Lower leg skin (tissue), 4 donors: ENCODE measurements at regions not wholly inside any gene's neighbourhood (a gene's known extent, or its start where the extent isn't known, plus 50 kb on each side); places are given as distances from the start of the nearest gene placed in this dataset.

Experiments
- DNase-seq, 2 donors: peaks; one replicate each; pipeline ENCODE4 v3.0.0-alpha.2; 2019; ENCODE audit warnings: low spot score in 2 of 2
- H3K4me3 ChIP-seq: fragments of 200-600 bp; sonication (generic); 2 replicates; pipeline ENCODE4 v1.5.1; 2017; ENCODE audit warnings: mild to moderate bottlenecking, low read depth; ENCODE audit not compliant: poor library complexity, severe bottlenecking
- CTCF ChIP-seq, 3 donors: fragments of 450-650 bp; IDR thresholded peaks; one replicate each; pipeline ENCODE4 v1.5.1; 2016; ENCODE audit warnings: antibody characterized with exemption in 3 of 3, mild to moderate bottlenecking in 3 of 3, moderate library complexity in 2 of 3
- POLR2A ChIP-seq, 2 donors: fragments of 450-650 bp; IDR thresholded peaks; one replicate each; pipeline ENCODE4 v1.6.1; 2016 to 2017; ENCODE audit warnings: antibody characterized with exemption in 2 of 2, mild to moderate bottlenecking in 1 of 2, moderate library complexity in 1 of 2
- WGBS, 2 donors: methylation state at CpG; one replicate each; pipeline ENCODE4 v1.1.5; 2018; 5-methylcytosine and 5-hydroxymethylcytosine counted together
- intact Hi-C: fragments of 100-400 bp; cut with DNase I; formaldehyde crosslinking; loops from one replicate; pipeline ENCODE4 v1.15.0; 2023; ENCODE audit warnings: low total_unique reads

DNA sequence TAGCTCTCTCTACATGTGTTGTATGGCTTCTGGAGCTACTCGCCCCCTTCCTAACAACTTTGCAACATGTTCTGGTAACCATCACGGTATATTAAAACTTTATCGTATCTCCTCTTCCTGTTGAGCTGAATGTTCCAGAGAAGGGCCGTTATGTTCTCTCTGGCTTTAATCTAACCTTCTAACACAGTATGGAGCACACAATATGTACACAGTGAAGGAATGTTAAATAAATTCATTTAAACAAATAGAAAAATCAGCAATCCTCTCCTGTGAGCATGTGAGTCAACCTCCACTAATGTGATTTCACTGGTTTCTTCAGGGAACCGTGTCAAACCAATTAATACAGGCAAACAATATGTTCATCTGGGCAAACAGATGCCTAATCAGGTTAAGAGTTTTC is 319.5 kb upstream of the OR4E1 start:
- intact Hi-C loops, result no loop called here
- 68 to 73% methylated on average over 5 of the region's 5 CpGs for WGBS, 2 donors
- H3K4me3 ChIP-seq, result no peak overlapping the region
- TF ChIP-seq POLR2A (IDR thresholded peaks at IDR 0.05) (no peak), CTCF (IDR thresholded peaks at IDR 0.05) (no peak)
- DNase-seq, result no peak

GRCh38 chr14:21991130-21991529 is 317.5 kb upstream of the OR4E1 start:
- 60 to 62% methylated on average over 2 of the region's 2 CpGs for WGBS, 2 donors

DNA sequence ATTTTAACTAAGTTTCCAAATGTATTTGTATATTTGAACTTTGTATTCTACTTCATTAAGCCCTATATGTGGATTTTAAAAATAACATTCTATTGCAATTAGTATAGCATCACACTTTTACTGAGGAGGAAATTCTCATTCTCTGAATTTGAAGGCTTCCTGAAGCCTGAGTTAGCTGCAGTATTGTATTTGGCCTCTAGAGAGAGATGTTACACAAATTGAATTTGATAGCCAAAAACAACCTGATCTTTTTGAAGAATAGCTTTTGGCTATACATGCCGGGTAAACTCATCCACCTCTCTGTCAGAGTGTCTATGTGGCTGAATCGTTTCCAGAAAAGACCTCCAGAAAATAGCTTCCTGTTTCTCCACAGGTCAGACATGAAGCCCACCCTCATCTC is 316.5 kb upstream of the OR4E1 start:
- no peak for TF ChIP-seq POLR2A (IDR thresholded peaks at IDR 0.05)
- no peak for TF ChIP-seq CTCF (IDR thresholded peaks at IDR 0.05)
- H3K4me3 ChIP-seq, result no peak overlapping the region
- no peak for DNase-seq
- intact Hi-C loops, result no loop called here
- 29 to 40% methylated on average over 2 of the region's 2 CpGs for WGBS, 2 donors

More at GRCh38 chr14:21991130-21991529, 317.5 kb upstream of the OR4E1 start:
- TF ChIP-seq POLR2A (IDR thresholded peaks at IDR 0.05), result no peak
- DNase-seq, result no peak
- intact Hi-C loops, result no loop called here
- no peak overlapping the region for H3K4me3 ChIP-seq

DNA sequence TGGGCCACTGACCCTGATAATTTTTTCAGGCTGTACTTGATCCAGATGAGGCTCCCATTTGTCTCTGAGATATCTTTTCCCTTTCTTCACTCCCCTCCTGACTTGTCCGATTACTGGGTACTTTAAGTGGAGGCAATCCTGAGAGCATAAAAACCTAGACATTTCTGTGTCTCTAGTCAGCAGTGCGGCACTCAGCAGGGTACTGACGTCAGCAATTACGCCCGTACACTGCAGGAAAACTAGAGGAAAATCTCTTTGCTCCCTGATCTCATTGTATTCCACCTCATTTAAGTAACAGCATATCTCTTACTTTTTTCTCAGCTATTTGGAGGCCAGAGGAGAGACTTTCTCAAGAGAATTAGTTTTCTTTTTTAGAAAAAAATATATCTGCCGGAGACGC is 315.5 kb upstream of the OR4E1 start:
- intact Hi-C loops, result no loop called here
- no peak for DNase-seq
- H3K4me3 ChIP-seq, result no peak overlapping the region
- TF ChIP-seq CTCF (IDR thresholded peaks at IDR 0.05), result no peak
- no peak for TF ChIP-seq POLR2A (IDR thresholded peaks at IDR 0.05)
- 82 to 85% methylated on average over 7 of the region's 7 CpGs for WGBS, 2 donors

GRCh38 chr14:21988413-21988812 is 314.8 kb upstream of the OR4E1 start:
- no peak for DNase-seq
- TF ChIP-seq POLR2A (IDR thresholded peaks at IDR 0.05) (no peak), CTCF (IDR thresholded peaks at IDR 0.05) (no peak)
- intact Hi-C loops, result no loop called here
- 88 to 96% methylated on average over 1 of the region's 1 CpG for WGBS, 2 donors
- H3K4me3 ChIP-seq, result no peak overlapping the region

GRCh38 chr14:21987937-21988336 is 314.3 kb upstream of the OR4E1 start:
- TF ChIP-seq CTCF (IDR thresholded peaks at IDR 0.05) (no peak), POLR2A (IDR thresholded peaks at IDR 0.05) (no peak)
- intact Hi-C loops, result no loop called here
- H3K4me3 ChIP-seq, result no peak overlapping the region
- DNase-seq, result no peak
- WGBS, 2 donors, result 22 to 28% methylated on average over 3 of the region's 3 CpGs
